Ishikawa (cell line): ENCODE measurements at regions not wholly inside any gene's neighbourhood (a gene's known extent, or its start where the extent isn't known, plus 50 kb on each side); places are given as distances from the start of the nearest gene placed in this dataset.

Experiments used
- CEBPB ChIP-seq: IDR thresholded peaks from 2 replicates; pipeline ENCODE4 v1.6.1; 2012
- CREB1 ChIP-seq: IDR thresholded peaks from 2 replicates; pipeline ENCODE4 v1.6.1; 2012; ENCODE audit warnings: low read depth
- EGR1 ChIP-seq: IDR thresholded peaks from 2 replicates; pipeline ENCODE4 v1.6.1; 2012
- EP300 ChIP-seq: IDR thresholded peaks from 2 replicates; pipeline ENCODE4 v1.6.1; 2012; ENCODE audit warnings: borderline replicate concordance
- FOXM1 ChIP-seq: IDR thresholded peaks from 2 replicates; pipeline ENCODE4 v1.6.1; 2012; ENCODE audit warnings: low read depth, borderline replicate concordance
- NFIC ChIP-seq: IDR thresholded peaks from 2 replicates; pipeline ENCODE4 v1.6.1; 2012
- RAD21 ChIP-seq: IDR thresholded peaks from 2 replicates; pipeline ENCODE4 v1.6.1; 2012; ENCODE audit warnings: low read depth
- TAF1 ChIP-seq: IDR thresholded peaks from 2 replicates; pipeline ENCODE4 v1.6.1; 2012; ENCODE audit warnings: low read depth, mild to moderate bottlenecking
- TCF12 ChIP-seq: IDR thresholded peaks from 2 replicates; pipeline ENCODE4 v1.6.1; 2012; ENCODE audit warnings: low read depth
- TEAD4 ChIP-seq: IDR thresholded peaks from 2 replicates; pipeline ENCODE4 v1.6.1; 2012
- YY1 ChIP-seq: IDR thresholded peaks from 2 replicates; pipeline ENCODE4 v1.6.1; 2012; ENCODE audit warnings: low read depth
- ZBTB7A ChIP-seq: IDR thresholded peaks from 2 replicates; pipeline ENCODE4 v1.6.1; 2012; ENCODE audit warnings: low read depth
- TF ChIP-seq, protein P1 (sequence below): IDR thresholded peaks from 2 replicates; pipeline ENCODE4 v1.6.1; 2012; ENCODE audit warnings: low read depth, mild to moderate bottlenecking
- TF ChIP-seq, protein P2 (sequence below): IDR thresholded peaks from 2 replicates; pipeline ENCODE4 v1.6.1; 2012
- TF ChIP-seq, protein P3 (sequence below): IDR thresholded peaks from 2 replicates; pipeline ENCODE4 v1.6.1; 2012

GRCh38 chr3:197404754-197405153, 106.3 kb upstream of the DLG1 start:
- TF ChIP-seq EP300 (no peak), EGR1 (no peak), CREB1 (no peak), ZBTB7A (no peak), FOXM1 (no peak), YY1 (no peak)
- TF ChIP-seq, protein P1, sequence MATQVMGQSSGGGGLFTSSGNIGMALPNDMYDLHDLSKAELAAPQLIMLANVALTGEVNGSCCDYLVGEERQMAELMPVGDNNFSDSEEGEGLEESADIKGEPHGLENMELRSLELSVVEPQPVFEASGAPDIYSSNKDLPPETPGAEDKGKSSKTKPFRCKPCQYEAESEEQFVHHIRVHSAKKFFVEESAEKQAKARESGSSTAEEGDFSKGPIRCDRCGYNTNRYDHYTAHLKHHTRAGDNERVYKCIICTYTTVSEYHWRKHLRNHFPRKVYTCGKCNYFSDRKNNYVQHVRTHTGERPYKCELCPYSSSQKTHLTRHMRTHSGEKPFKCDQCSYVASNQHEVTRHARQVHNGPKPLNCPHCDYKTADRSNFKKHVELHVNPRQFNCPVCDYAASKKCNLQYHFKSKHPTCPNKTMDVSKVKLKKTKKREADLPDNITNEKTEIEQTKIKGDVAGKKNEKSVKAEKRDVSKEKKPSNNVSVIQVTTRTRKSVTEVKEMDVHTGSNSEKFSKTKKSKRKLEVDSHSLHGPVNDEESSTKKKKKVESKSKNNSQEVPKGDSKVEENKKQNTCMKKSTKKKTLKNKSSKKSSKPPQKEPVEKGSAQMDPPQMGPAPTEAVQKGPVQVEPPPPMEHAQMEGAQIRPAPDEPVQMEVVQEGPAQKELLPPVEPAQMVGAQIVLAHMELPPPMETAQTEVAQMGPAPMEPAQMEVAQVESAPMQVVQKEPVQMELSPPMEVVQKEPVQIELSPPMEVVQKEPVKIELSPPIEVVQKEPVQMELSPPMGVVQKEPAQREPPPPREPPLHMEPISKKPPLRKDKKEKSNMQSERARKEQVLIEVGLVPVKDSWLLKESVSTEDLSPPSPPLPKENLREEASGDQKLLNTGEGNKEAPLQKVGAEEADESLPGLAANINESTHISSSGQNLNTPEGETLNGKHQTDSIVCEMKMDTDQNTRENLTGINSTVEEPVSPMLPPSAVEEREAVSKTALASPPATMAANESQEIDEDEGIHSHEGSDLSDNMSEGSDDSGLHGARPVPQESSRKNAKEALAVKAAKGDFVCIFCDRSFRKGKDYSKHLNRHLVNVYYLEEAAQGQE: no peak

GRCh38 chr3:197404030-197404429, 105.6 kb upstream of the DLG1 start:
- TF ChIP-seq, protein P2, sequence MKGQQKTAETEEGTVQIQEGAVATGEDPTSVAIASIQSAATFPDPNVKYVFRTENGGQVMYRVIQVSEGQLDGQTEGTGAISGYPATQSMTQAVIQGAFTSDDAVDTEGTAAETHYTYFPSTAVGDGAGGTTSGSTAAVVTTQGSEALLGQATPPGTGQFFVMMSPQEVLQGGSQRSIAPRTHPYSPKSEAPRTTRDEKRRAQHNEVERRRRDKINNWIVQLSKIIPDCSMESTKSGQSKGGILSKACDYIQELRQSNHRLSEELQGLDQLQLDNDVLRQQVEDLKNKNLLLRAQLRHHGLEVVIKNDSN: no peak
- TF ChIP-seq FOXM1 (no peak), EGR1 (no peak), RAD21 (no peak), YY1 (no peak), TEAD4 (no peak), ZBTB7A (no peak), NFIC (no peak), EP300 (no peak), CREB1 (no peak), TCF12 (no peak), TAF1 (no peak), CEBPB (no peak)
- TF ChIP-seq, protein P3, sequence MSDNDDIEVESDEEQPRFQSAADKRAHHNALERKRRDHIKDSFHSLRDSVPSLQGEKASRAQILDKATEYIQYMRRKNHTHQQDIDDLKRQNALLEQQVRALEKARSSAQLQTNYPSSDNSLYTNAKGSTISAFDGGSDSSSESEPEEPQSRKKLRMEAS: no peak
- TF ChIP-seq, protein P1: no peak

GRCh38 chr3:197399486-197399885, 101.1 kb upstream of the DLG1 start:
- TF ChIP-seq CREB1 (no peak), TEAD4 (no peak), EP300 (no peak), CEBPB (no peak)
- TF ChIP-seq, protein P2: no peak

- TF ChIP-seq, protein P1: no peak
- TF ChIP-seq, protein P3: no peak
- TF ChIP-seq CREB1 (no peak), RAD21 (no peak), YY1 (no peak)
- TF ChIP-seq, protein P2: no peak
Measured at GRCh38 chr3:197398286-197398878, 100.0 kb upstream of the DLG1 start.

DNA sequence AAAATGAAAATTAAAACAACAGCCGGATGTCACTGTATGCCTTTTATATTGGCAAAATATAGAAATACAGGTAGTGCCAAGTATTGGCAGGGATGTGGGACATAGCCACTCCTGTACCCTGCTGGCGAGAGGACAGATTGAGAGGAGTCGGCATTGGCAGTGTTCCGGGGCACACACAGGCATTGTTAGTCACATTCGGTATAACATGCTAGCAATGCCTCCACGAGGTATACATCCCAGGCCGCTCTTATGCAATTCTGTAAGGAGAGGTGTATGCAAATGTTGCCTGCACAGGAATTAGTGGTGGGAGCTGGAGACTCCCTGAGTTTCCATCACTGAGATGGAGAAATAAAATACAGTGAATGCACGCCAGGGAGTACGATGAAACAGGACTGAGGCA, 99.4 kb upstream of the DLG1 start:
- TF ChIP-seq EP300 (no peak), CREB1 (no peak), NFIC (no peak), TAF1 (no peak), ZBTB7A (no peak), EGR1 (no peak)
- TF ChIP-seq, protein P3: no peak
- TF ChIP-seq, protein P2: no peak
